OCI-LY7 (cell line): ENCODE measurements at regions not wholly inside any gene's neighbourhood (a gene's known extent, or its start where the extent isn't known, plus 50 kb on each side); places are given as distances from the start of the nearest gene placed in this dataset.
"Not testable (repeated sequence)": the region's sequence is repeated elsewhere in the genome, so short reads cannot be mapped to it uniquely, and the experiment has no call there.

ENCODE experiments used
- BruUV-seq: library from RNA; stranded (reverse); fragments of 400-500 nt; replicated peaks from 2 replicates; lab custom pipeline; 2021; lab: Mats Ljungman, UMichigan
- CTCF ChIA-PET: fragments of 300-600 bp; sonication (Branson Sonifier 250); formaldehyde crosslinking; loops from one replicate; lab custom pipeline; 2022; ENCODE audit warnings: antibody characterized with exemption; ENCODE audit not compliant: unreplicated experiment; lab: Charles Lee
- POLR2A ChIA-PET: fragments of 300-600 bp; sonication (Branson Sonifier 250); formaldehyde crosslinking; loops from one replicate; lab custom pipeline; 2022; ENCODE audit warnings: antibody characterized with exemption; lab: Charles Lee
- DNase-seq: peaks from one replicate; pipeline ENCODE4 v3.0.0-alpha.2; 2015; ENCODE audit warnings: low spot score
- H2AFZ ChIP-seq: fragments of 200-600 bp; sonication (generic), shearing (Covaris generic); 2 replicates; pipeline ENCODE4 v1.6.1; 2014; ENCODE audit warnings: mild to moderate bottlenecking, antibody characterized with exemption, low read length, moderate library complexity
- H3K27ac ChIP-seq: fragments of 200-600 bp; sonication (generic); 2 replicates; pipeline ENCODE4 v1.5.1; 2014; ENCODE audit warnings: mixed run types, low read depth, mild to moderate bottlenecking, moderate library complexity, low read length, inconsistent platforms; ENCODE audit not compliant: poor library complexity, severe bottlenecking
- H3K36me3 ChIP-seq: fragments of 200-600 bp; sonication (generic); 2 replicates; pipeline ENCODE4 v1.6.1; 2014; ENCODE audit warnings: mild to moderate bottlenecking, antibody characterized with exemption, low read length, moderate library complexity, mixed read lengths; ENCODE audit not compliant: insufficient read depth
- H3K4me1 ChIP-seq: fragments of 200-600 bp; sonication (generic); 2 replicates; pipeline ENCODE4 v1.5.1; 2014; ENCODE audit warnings: mild to moderate bottlenecking, low read length; ENCODE audit not compliant: insufficient read depth, poor library complexity, severe bottlenecking
- H3K4me2 ChIP-seq: fragments of 200-600 bp; sonication (generic); 2 replicates; pipeline ENCODE4 v1.6.1; 2014; ENCODE audit warnings: mild to moderate bottlenecking, low read length
- H3K4me3 ChIP-seq: fragments of 200-600 bp; sonication (generic); 2 replicates; pipeline ENCODE4 v1.5.1; 2014; ENCODE audit warnings: mild to moderate bottlenecking, low read depth, low read length; ENCODE audit not compliant: poor library complexity, severe bottlenecking
- H3K79me2 ChIP-seq: fragments of 200-600 bp; sonication (generic); 2 replicates; pipeline ENCODE4 v1.6.1; 2016; ENCODE audit warnings: low read depth, mild to moderate bottlenecking, low read length, moderate library complexity, mixed read lengths; ENCODE audit not compliant: insufficient read depth
- H3K9me2 ChIP-seq: fragments of 200-600 bp; sonication (generic); 2 replicates; pipeline ENCODE4 v1.6.1; 2016; ENCODE audit warnings: mild to moderate bottlenecking, low read length, mixed read lengths; ENCODE audit not compliant: insufficient read depth
- H3K9me3 ChIP-seq: fragments of 200-600 bp; sonication (generic); 2 replicates; pipeline ENCODE4 v1.6.1; 2014; ENCODE audit warnings: mild to moderate bottlenecking, mixed run types, low read length, mixed read lengths
- H4K20me1 ChIP-seq: fragments of 200-600 bp; sonication (generic); 2 replicates; pipeline ENCODE4 v1.6.1; 2014; ENCODE audit warnings: mild to moderate bottlenecking, antibody characterized with exemption, low read length, moderate library complexity, mixed read lengths; ENCODE audit not compliant: insufficient read depth
- EZH2phosphoT487 ChIP-seq: fragments of 200-600 bp; sonication (generic); IDR thresholded peaks from 2 replicates; pipeline ENCODE4 v1.6.1; 2018; ENCODE audit warnings: low read depth, borderline replicate concordance, mild to moderate bottlenecking, mixed run types, antibody characterized with exemption, low read length, moderate library complexity, mixed read lengths
- intact Hi-C: fragments of 100-400 bp; cut with micrococcal nuclease; formaldehyde crosslinking; loops from one replicate; pipeline ENCODE4 v1.10.0; 2022; ENCODE audit not compliant: unreplicated experiment
- TF ChIP-seq, protein P1 (sequence below): fragments of 200-600 bp; sonication (generic); conservative IDR thresholded peaks from 2 replicates; pipeline ENCODE4 v1.5.1; 2014; ENCODE audit warnings: mild to moderate bottlenecking, antibody characterized with exemption, low read length, moderate library complexity, mixed read lengths

DNA sequence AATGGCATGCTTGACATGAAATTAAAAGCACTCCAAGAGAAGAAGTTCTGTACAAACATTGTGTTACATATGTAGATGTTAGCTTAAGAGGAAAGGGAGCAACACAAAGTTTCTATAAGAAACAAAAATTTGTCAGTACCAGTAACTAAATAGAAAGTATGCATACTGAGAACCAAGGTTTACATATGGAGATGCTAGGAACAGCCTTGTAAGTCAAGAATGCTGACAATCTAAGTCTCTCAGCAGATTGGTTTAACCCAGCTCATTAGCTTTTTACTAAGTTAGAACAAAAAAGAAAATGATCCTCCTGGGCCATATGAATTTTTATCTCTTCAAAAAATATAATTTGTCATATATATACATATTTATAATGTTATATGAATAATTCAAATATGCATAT, 2022.1 kb upstream of the ACO1 start:
- intact Hi-C loops: no loop called here
- no peak overlapping the region for H3K4me3 ChIP-seq
- ChIA-PET CTCF (no interaction called here), POLR2A (no interaction called here)
- no peak overlapping the region for H2AFZ ChIP-seq
- no peaks in the 10 kb centered on the region for H4K20me1 ChIP-seq
- no peak overlapping the region for H3K27ac ChIP-seq
- H3K9me3 ChIP-seq: no peaks in the 10 kb centered on the region
- BruUV-seq: no TSS peak
- no peaks in the 10 kb centered on the region for H3K36me3 ChIP-seq
- no peak overlapping the region for H3K4me2 ChIP-seq
- no peak for TF ChIP-seq EZH2phosphoT487
- TF ChIP-seq, protein P1, sequence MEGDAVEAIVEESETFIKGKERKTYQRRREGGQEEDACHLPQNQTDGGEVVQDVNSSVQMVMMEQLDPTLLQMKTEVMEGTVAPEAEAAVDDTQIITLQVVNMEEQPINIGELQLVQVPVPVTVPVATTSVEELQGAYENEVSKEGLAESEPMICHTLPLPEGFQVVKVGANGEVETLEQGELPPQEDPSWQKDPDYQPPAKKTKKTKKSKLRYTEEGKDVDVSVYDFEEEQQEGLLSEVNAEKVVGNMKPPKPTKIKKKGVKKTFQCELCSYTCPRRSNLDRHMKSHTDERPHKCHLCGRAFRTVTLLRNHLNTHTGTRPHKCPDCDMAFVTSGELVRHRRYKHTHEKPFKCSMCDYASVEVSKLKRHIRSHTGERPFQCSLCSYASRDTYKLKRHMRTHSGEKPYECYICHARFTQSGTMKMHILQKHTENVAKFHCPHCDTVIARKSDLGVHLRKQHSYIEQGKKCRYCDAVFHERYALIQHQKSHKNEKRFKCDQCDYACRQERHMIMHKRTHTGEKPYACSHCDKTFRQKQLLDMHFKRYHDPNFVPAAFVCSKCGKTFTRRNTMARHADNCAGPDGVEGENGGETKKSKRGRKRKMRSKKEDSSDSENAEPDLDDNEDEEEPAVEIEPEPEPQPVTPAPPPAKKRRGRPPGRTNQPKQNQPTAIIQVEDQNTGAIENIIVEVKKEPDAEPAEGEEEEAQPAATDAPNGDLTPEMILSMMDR: no peak
- no peaks in the 10 kb centered on the region for H3K4me1 ChIP-seq
- no peak for DNase-seq
- H3K9me2 ChIP-seq: no peaks in the 10 kb centered on the region
- H3K79me2 ChIP-seq: no peaks in the 10 kb centered on the region

DNA sequence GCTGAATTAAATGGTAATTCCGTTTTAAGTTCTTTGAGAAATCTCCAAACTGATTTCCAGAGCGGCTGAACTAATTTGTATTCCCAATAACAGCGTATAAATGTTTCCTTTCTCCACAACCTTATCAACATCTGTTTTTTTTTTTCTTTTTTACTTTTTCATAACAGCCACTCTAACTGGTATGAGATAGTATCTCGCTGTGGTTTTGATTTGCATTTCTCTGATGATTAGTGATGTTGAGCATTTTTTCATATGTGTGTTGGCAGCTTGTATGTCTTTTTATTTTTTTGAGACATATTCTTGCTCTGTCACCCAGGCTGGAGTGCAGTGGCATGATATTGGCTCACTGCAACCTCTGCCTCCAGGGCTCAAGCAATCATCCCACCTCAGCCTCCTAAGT, 2018.3 kb upstream of the ACO1 start:
- H3K4me2 ChIP-seq, H3K4me3 ChIP-seq, H2AFZ ChIP-seq, H3K79me2 ChIP-seq, CTCF ChIA-PET, H3K36me3 ChIP-seq, intact Hi-C loops, POLR2A ChIA-PET, H4K20me1 ChIP-seq, BruUV-seq, DNase-seq, H3K27ac ChIP-seq, H3K4me1 ChIP-seq, H3K9me3 ChIP-seq, H3K9me2 ChIP-seq: not testable (repeated sequence)

DNA sequence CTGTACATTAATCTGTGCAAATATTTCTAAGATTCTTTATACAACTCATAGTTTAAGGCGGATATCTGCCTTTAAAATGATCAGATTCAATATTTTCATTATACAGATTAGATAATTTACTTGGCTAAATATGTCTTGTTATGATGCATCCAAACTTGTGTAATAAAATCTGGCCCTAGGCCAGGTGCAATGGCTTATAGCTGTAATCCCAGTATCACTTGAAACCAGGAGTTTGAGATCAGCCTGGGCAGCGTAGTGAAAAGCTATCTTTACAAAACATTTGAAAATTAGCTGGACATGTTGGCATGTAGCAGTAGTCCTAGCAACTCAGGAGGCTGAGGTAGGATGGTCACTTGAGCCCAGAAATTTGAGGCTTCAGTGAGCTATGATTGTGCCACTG, 2002.2 kb upstream of the ACO1 start:
- Histone ChIP-seq H2AFZ (no peak overlapping the region), H3K9me3 (no peaks in the 10 kb centered on the region), H3K36me3 (no peaks in the 10 kb centered on the region), H4K20me1 (no peaks in the 10 kb centered on the region), H3K4me1 (no peaks in the 10 kb centered on the region), H3K79me2 (no peaks in the 10 kb centered on the region), H3K4me3 (no peak overlapping the region), H3K9me2 (no peaks in the 10 kb centered on the region), H3K27ac (no peak overlapping the region), H3K4me2 (no peak overlapping the region)
- POLR2A ChIA-PET: interaction anchor here (0.6 kb wide), 1 partner anchor 918 kb away, joined by 4 read pairs; no protein-coding TSS in a partner anchor
- CTCF ChIA-PET: no interaction called here
- no TSS peak for BruUV-seq
- no peak for TF ChIP-seq EZH2phosphoT487
- TF ChIP-seq, protein P1: no peak
- DNase-seq: no peak
- intact Hi-C loops: no loop called here
